ENCODE measurements at regions not wholly inside any gene's neighbourhood (a gene's known extent, or its start where the extent isn't known, plus 50 kb on each side); places are given as distances from the start of the nearest gene placed in this dataset.

- DNase-seq (ENCODE audit: low read depth): no peak
- H3K4me3 ChIP-seq (ENCODE audit: low read depth, low read length): no peak overlapping the region
- no peak for TF ChIP-seq CTCF (IDR thresholded peaks at IDR 0.05; ENCODE audit: insufficient read depth, low read depth, low read length, missing control alignments)
Measured at GRCh38 chr1:100791586-100791985, 72.0 kb downstream of the VCAM1 start.

- no peak for DNase-seq (ENCODE audit: low read depth)
- no peak for TF ChIP-seq CTCF (IDR thresholded peaks at IDR 0.05; ENCODE audit: insufficient read depth, low read depth, low read length, missing control alignments)
- H3K4me3 ChIP-seq (ENCODE audit: low read depth, low read length): no peak overlapping the region
Measured at GRCh38 chr1:100793659-100794058, 74.1 kb downstream of the VCAM1 start.

GRCh38 chr1:100794748-100795645, 75.5 kb downstream of the VCAM1 start:
- no peak overlapping the region for H3K4me3 ChIP-seq (ENCODE audit: low read depth, low read length)
- DNase-seq (ENCODE audit: low read depth): no peak
- TF ChIP-seq CTCF (IDR thresholded peaks at IDR 0.05; ENCODE audit: insufficient read depth, low read depth, low read length, missing control alignments): no peak

- TF ChIP-seq CTCF (IDR thresholded peaks at IDR 0.05; ENCODE audit: insufficient read depth, low read depth, low read length, missing control alignments): no peak
- no peak overlapping the region for H3K4me3 ChIP-seq (ENCODE audit: low read depth, low read length)
- no peak for DNase-seq (ENCODE audit: low read depth)
Measured at GRCh38 chr1:100795646-100795985, 76.1 kb downstream of the VCAM1 start.

- no peak for TF ChIP-seq CTCF (IDR thresholded peaks at IDR 0.05; ENCODE audit: insufficient read depth, low read depth, low read length, missing control alignments)
- no peak for DNase-seq (ENCODE audit: low read depth)
- H3K4me3 ChIP-seq (ENCODE audit: low read depth, low read length): no peak overlapping the region
Measured at GRCh38 chr1:100796046-100796445, 76.5 kb downstream of the VCAM1 start.

- no peak for DNase-seq (ENCODE audit: low read depth)
- no peak overlapping the region for H3K4me3 ChIP-seq (ENCODE audit: low read depth, low read length)
- no peak for TF ChIP-seq CTCF (IDR thresholded peaks at IDR 0.05; ENCODE audit: insufficient read depth, low read depth, low read length, missing control alignments)
Measured at GRCh38 chr1:100799548-100799947, 80.0 kb downstream of the VCAM1 start.

Data from GM12865 (cell line).